ENCODE measurements at regions not wholly inside any gene's neighbourhood (a gene's known extent, or its start where the extent isn't known, plus 50 kb on each side); places are given as distances from the start of the nearest gene placed in this dataset.
"Not testable (repeated sequence)": the region's sequence is repeated elsewhere in the genome, so short reads cannot be mapped to it uniquely, and the experiment has no call there.

- ATAC-seq (no peak), DNase-seq (no peak)
Measured at GRCh38 chr13:58625703-58626389, 994.3 kb downstream of the PCDH17 start.

- no peak for ATAC-seq
Measured at GRCh38 chr13:58630794-58631193, 999.2 kb downstream of the PCDH17 start.

GRCh38 chr13:58633226-58633625 lies 1001.7 kb downstream of the PCDH17 start:
- DNase-seq (no peak), ATAC-seq (no peak)

More at GRCh38 chr13:58630794-58631193, 999.2 kb downstream of the PCDH17 start:
- DNase-seq: no peak

- DNase-seq: no peak
- no peak for ATAC-seq
Measured at GRCh38 chr13:58655086-58655485, 1023.5 kb downstream of the PCDH17 start.

DNA sequence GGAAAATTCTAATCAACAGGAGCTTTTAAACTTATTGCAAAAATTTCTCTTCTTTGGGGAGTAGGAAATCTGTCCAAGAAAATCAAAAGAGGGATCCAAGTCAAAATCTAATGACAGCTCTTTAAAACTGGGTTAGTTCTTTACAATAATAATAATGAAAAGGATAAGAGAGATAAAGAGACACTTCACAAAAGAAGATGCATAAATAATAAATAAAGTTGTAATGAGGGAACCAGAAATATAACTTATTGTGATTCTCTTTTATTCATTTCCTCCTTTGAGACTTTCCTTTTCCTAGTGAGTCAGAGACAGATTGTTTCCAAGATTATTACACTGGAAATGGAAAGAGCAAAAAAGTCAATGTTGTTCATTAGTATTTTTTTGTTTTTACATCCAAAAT lies 1029.3 kb downstream of the PCDH17 start:
- ATAC-seq (no peak), DNase-seq (no peak)

DNA sequence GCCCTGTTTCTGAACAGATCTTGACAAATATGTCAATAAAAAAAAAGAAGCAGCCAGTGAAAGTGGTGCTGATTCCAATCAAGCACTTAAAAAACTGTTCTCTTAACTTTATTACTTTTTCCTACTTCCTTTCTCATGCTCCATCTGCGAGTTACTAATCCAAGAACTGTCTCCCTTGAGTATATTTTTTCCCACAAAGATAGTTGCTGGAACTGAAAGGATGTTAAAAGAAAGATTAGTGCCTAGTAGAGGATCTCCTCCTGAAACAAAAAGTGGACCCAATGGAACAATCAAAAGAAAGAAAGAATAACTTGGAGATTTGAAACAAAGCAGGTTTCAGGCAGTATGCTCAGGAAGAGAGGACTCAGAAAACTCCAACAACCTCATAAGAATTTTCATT lies 1034.8 kb downstream of the PCDH17 start:
- no peak for ATAC-seq
- DNase-seq: no peak

- ATAC-seq (no peak), DNase-seq (no peak)
Measured at GRCh38 chr13:58667096-58667495, 1035.6 kb downstream of the PCDH17 start.

DNA sequence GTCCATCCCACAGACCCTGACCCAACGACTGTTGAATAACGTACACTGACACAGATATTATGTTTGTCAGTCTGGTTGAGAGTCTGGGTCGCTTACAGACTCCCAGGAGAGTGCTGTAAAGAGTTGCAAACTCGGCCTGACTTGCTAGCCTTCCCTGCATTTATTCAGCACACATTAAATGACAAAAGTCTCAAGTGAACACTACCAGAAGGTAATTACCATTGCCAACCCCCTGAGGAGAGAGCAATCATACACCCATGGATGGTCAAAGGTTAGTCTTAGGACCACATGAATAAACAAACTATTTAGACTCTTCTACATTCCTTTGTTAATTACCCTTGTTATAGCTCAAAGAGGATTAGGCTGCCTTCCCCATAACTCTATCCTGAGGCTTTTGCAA lies 1048.6 kb downstream of the PCDH17 start:
- DNase-seq: no peak
- ATAC-seq: no peak

DNA sequence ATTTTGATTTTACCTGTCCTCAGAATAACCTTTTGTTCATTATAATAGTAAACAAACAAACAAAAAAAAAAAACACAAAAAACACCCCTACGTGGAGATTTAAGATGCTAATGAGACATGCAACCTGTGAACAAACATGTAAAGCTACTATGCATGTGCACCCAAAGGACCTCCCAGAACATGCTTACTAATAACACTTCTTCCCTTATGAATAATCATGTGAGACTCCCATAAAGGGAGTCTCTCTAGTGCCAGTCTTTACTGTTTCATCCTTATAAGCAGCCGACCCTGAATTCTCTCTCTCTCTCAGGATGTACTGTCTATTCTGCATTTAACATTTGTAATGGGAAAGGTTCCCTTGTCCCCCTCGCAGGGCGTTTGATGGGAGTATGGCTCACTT lies 1051.1 kb downstream of the PCDH17 start:
- no peak for DNase-seq
- no peak for ATAC-seq

- no peak for DNase-seq
- no peak for ATAC-seq
Measured at GRCh38 chr13:58687148-58687547, 1055.6 kb downstream of the PCDH17 start.

DNA sequence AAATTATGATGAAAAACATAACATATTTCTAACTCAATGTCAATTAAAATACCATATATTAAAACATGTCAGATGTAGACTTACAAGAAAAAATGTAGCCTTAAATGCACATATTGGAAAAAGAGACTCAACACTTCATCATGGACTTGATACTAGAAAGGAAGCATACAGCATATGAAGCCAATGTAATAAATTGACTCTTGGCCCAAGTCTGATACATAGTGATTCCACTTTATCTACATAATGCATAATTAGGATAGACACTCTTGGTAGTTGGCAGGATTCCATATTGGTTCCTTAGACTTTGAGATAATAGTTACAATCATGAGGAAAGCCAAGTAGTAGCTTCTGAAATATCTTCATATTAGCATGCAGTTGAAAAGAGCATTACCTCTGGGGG lies 1067.0 kb downstream of the PCDH17 start:
- DNase-seq: no peak
- no peak for ATAC-seq

DNA sequence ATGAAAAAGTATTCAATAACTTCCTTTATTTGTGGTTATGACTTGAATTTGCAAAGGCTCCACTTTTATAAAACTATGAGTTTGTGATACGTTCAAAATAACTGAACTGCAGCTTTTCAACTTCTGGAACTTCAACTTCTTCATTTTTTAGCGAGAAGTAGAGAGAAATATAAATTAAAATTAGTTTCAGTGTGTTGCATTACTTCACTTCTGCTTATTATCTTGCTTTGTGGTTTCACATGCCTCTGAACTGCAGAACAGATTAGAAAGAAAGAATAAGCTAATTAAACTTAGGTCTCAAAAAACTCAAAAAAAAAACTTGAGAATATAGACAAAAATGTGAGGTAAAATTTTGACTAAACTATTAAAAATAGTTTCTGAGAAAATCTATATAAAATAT lies 1073.4 kb downstream of the PCDH17 start:
- no peak for ATAC-seq
- DNase-seq: no peak

GRCh38 chr13:58706421-58706820 lies 1074.9 kb downstream of the PCDH17 start:
- ATAC-seq (no peak), DNase-seq (no peak)

DNA sequence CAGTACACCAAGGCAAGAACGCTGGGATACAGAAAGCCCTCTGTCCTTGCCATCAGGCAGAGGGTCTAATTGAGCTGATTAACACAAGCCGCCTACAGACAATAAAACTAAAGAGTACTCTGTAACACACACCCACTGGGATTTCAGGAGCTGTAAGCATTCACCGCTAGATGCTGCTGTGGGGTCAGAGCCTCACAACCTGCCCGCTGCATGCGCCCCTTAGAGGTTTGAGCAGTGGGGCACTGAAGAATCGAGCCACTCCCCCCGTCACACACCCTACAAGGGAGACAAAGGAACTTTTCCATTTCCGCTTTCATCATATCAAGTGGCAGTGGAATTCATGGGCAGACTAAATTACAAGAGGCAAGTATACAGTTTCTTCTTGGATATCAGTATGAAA lies 1080.6 kb downstream of the PCDH17 start:
- DNase-seq (no peak), ATAC-seq (no peak)

DNA sequence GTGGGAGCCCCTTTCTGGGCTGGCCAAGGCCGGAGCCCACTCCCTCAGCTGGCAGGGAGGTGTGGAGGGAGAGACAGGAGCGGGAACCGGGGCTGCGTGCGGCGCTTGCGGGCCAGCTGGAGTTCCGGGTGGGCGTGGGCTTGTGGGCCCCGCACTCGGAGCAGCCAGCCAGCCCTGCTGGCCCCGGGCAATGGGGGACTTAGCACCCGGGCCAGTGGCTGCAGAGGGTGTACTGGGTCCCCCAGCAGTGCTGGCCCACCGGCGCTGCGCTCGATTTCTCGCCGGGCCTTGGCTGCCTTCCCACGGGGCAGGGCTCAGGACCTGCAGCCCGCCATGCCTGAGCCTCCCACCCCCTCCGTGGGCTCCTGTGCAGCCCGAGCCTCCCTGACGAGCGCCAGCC lies 1082.5 kb downstream of the PCDH17 start:
- not testable (repeated sequence) for ATAC-seq, DNase-seq

GRCh38 chr13:58721273-58721672 lies 1089.7 kb downstream of the PCDH17 start:
- DNase-seq (no peak), ATAC-seq (no peak)

DNA sequence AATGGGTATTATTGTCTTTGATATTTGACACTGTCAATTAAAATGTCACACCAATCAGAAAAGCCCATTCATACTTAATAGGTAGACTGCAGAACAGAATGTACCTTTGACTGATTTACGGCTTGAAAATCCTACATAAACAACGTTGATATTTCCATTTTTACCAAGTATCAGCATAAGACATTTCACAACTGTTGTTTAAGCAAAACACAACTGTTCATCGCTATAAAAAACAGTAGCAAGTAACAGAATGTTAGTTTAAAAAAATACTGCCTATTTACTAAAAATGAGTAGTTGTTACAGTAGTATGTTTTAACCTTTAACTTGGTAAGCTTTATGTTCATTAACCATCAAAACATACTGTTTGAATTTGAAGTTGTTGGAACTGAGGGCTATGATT lies 1096.6 kb downstream of the PCDH17 start:
- no peak for ATAC-seq
- no peak for DNase-seq

DNA sequence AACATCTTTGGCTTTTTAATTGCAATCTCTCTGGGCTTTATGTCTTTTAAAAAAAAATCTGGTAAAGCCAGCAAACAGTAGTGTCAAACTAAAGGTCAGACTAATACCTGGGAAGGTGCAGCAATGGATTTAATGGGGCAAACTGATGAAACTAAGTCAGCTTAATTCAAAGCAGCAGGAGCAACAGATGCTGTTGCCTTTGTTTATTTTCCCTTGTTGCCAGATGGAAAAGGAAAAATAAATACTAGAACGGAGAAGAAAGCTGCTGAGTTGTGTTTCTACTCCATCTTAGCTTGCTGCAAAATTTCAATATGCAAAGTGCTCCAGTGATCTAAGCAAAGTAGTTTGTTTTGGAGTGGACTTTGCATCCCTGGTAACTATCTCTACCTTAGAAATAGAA lies 1097.8 kb downstream of the PCDH17 start:
- ATAC-seq: no peak

DNA sequence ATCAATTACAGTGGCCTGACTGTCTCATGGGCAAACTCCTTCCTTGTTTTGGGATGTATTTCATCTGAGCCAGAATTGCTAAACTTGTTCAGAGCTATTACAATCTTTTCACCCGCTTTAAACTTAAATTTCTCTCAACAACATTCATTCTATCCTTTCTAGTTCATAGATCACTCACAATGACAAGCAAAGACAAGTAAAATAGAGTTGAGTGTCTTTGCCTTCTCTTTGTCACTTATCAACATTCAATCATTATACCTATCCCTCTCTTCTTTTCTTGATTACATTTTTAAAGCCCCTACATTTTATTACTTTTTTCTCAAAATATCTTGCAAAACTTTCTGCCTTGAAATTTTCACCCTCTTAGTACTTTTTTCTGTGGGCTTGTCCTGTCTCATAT lies 1113.1 kb downstream of the PCDH17 start:
- DNase-seq (no peak), ATAC-seq (no peak)

More for the DNA sequence above, 1097.8 kb downstream of the PCDH17 start:
- no peak for DNase-seq

GRCh38 chr13:58767566-58767965 lies 1136.0 kb downstream of the PCDH17 start:
- DNase-seq: no peak
- ATAC-seq: no peak

DNA sequence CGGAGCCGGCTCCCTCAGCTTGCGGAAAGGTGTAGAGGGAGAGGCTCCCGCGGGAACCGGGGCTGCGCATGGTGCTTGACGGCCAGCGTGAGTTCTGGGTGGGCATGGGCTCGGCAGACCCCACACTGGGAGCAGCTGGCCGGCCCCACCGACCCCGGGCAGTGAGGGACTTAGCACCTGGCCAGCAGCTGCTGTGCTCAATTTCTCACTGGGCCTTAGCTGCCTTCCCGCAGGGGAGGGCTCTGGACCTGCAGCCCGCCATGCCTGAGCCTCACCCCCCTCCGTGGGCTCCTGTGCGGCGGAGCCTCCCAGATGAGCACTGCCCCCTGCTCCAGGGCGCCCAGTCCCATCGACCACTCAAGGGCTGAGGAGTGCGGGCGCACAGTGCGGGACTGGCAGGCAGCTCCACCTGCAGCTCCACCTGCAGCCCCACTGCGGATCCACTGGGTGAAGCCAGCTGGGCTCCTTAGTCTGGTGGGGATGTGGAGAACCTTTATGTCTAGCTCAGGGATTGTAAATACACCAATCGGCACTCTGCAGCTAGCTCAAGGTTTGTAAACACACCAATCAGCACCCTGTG lies 1141.8 kb downstream of the PCDH17 start:
- ATAC-seq (no peak), DNase-seq (no peak)

DNA sequence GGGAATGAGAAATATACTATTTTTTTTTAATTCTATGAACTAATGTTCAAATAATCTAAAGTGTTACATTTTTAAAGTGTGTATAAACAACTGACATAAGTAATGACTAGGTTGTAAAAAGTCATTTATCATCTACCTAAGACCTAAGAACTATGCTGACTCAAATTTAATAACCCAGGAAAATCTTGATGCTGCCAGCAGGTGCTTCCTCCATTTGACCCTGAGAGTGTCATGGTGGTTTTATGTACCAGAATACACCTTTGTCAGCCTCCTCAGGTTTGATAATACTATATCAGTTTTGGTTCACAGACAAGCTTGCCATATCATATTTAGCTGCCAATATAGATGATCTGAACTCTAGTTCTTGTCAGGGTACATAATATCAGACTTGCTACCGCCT lies 1151.2 kb downstream of the PCDH17 start:
- ATAC-seq (no peak), DNase-seq (no peak)

DNA sequence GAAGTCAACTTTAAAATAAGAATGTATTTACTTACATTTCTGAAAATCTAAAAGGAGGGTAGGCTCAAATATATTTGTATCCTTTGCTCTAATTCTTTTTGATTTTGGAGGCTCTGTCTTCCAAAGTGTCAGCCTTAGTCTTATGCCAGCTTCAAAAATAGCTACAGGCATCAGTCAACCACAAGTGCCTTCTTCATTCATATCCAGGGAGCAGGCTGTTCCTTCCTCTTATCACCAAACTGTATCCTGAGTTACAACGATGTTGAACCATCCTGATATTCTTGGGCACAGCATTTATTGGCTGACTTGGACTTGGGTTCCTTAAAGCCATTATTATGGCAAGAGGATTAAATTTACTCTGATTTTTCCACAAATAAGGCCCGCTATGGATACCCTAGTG lies 1161.3 kb downstream of the PCDH17 start:
- ATAC-seq: no peak
- DNase-seq: no peak

DNA sequence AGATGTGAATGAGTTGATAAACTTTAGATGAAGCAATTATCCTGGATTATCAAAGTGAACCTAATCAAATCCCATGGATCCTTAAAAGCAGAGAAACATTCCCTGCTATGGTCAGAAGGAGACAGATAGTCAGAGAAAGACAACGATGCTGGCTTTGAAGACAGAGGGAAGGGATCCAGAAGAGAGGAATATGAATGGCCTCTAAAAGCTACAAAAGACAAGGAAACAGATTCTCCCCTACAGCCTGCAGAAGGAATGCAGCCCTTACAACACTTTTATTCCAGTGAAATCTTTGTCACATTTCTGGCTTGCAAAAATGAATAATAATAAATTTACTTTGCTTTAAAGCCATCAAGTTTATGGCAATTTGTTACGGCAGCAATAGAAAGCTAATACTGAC lies 1164.2 kb downstream of the PCDH17 start:
- DNase-seq (no peak), ATAC-seq (no peak)

All from stimulated activated naive CD8-positive, alpha-beta T cell treated with anti-CD3 and anti-CD28 coated beads, Interleukin-15, Interleukin-2, amounts not matched to agents 100 U/mL and 50 U/mL, for 24 hours (primary cell).